ENCODE measurements at regions not wholly inside any gene's neighbourhood (a gene's known extent, or its start where the extent isn't known, plus 50 kb on each side); places are given as distances from the start of the nearest gene placed in this dataset.

DNA sequence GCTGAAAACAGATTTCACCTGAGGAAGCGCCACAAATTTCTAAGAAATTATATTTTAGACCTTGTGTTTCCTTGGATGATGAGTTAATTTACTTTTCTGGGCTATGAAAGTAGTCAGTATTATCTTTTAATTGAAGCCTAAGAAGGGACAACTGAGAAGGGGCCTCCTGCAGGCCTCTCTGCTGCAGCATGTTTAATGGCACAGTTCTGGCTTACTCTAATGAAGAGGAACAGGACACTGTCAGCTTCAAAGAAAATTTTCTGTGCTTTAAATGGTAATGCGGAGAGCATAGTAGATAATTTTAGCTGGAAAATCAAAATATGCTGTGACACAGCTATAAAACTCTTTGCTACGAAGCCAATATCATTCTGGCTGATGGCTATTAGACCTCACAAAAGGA, 167.4 kb downstream of the HDGFL1 start:
- H3K9me3 ChIP-seq (ENCODE audit: control insufficient read depth, insufficient read depth, low read length), result no peaks in the 10 kb centered on the region
- H3K4me2 ChIP-seq (ENCODE audit: low read length), result no peak overlapping the region
- H3K4me3 ChIP-seq (ENCODE audit: low read length), result no peak overlapping the region
- H3F3A ChIP-seq (ENCODE audit: control insufficient read depth, insufficient read depth), result no peaks in the 10 kb centered on the region
- H3K27me3 ChIP-seq (ENCODE audit: control insufficient read depth, low read length), result no peaks in the 10 kb centered on the region
- H3K4me1 ChIP-seq (ENCODE audit: control insufficient read depth, low read length), result no peaks in the 10 kb centered on the region
- H3K79me2 ChIP-seq (ENCODE audit: control insufficient read depth, low read length), result no peaks in the 10 kb centered on the region
- no peak overlapping the region for H3K27ac ChIP-seq (ENCODE audit: low read depth, low read length)
- H3K9me2 ChIP-seq (replicated peaks; ENCODE audit: control insufficient read depth, low read length), result no peaks in the 10 kb centered on the region
- no peaks in the 10 kb centered on the region for H4K20me1 ChIP-seq (ENCODE audit: control insufficient read depth, insufficient read depth, low read depth, low read length)
- TF ChIP-seq, protein P1, sequence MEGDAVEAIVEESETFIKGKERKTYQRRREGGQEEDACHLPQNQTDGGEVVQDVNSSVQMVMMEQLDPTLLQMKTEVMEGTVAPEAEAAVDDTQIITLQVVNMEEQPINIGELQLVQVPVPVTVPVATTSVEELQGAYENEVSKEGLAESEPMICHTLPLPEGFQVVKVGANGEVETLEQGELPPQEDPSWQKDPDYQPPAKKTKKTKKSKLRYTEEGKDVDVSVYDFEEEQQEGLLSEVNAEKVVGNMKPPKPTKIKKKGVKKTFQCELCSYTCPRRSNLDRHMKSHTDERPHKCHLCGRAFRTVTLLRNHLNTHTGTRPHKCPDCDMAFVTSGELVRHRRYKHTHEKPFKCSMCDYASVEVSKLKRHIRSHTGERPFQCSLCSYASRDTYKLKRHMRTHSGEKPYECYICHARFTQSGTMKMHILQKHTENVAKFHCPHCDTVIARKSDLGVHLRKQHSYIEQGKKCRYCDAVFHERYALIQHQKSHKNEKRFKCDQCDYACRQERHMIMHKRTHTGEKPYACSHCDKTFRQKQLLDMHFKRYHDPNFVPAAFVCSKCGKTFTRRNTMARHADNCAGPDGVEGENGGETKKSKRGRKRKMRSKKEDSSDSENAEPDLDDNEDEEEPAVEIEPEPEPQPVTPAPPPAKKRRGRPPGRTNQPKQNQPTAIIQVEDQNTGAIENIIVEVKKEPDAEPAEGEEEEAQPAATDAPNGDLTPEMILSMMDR (IDR thresholded peaks at IDR 0.05; ENCODE audit: low read depth, low read length, poor library complexity, severe bottlenecking), result no peak
- no peak for TF ChIP-seq EZH2phosphoT487 (IDR thresholded peaks at IDR 0.05; ENCODE audit: borderline replicate concordance, low read length)
- H3K36me3 ChIP-seq (ENCODE audit: control insufficient read depth, low read length), result no peaks in the 10 kb centered on the region

DNA sequence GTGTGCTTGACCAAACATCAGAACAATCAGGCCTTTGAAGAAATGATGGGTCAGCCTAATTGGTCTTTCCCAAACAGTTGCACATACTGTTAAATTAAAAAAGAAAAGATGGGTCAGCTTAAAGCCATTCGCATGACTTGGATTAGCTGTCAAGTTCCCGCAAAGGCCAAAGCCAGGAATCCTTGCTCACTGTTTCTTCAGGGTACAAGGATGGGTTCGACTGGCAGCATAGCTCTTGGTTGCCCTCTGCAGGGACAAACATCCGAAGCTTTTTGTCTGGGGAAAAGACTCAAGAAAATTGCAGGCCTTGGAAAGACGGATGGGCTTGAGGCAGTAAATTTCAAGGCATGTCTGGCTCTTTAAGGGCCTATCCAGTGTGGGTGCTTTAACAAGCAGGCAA, 168.0 kb downstream of the HDGFL1 start:
- Histone ChIP-seq H3K4me3 (ENCODE audit: low read length) (no peak overlapping the region), H3K9me2 (replicated peaks; ENCODE audit: control insufficient read depth, low read length) (no peaks in the 10 kb centered on the region), H3K27ac (ENCODE audit: low read depth, low read length) (no peak overlapping the region), H3K36me3 (ENCODE audit: control insufficient read depth, low read length) (no peaks in the 10 kb centered on the region), H3F3A (ENCODE audit: control insufficient read depth, insufficient read depth) (no peaks in the 10 kb centered on the region), H3K4me2 (ENCODE audit: low read length) (no peak overlapping the region), H4K20me1 (ENCODE audit: control insufficient read depth, insufficient read depth, low read depth, low read length) (no peaks in the 10 kb centered on the region), H3K27me3 (ENCODE audit: control insufficient read depth, low read length) (no peaks in the 10 kb centered on the region), H3K4me1 (ENCODE audit: control insufficient read depth, low read length) (no peaks in the 10 kb centered on the region), H3K9me3 (ENCODE audit: control insufficient read depth, insufficient read depth, low read length) (no peaks in the 10 kb centered on the region), H3K79me2 (ENCODE audit: control insufficient read depth, low read length) (no peaks in the 10 kb centered on the region)
- TF ChIP-seq, protein P1 (IDR thresholded peaks at IDR 0.05; ENCODE audit: low read depth, low read length, poor library complexity, severe bottlenecking), result peak; percentile 14
- TF ChIP-seq EZH2phosphoT487 (IDR thresholded peaks at IDR 0.05; ENCODE audit: borderline replicate concordance, low read length), result no peak

DNA sequence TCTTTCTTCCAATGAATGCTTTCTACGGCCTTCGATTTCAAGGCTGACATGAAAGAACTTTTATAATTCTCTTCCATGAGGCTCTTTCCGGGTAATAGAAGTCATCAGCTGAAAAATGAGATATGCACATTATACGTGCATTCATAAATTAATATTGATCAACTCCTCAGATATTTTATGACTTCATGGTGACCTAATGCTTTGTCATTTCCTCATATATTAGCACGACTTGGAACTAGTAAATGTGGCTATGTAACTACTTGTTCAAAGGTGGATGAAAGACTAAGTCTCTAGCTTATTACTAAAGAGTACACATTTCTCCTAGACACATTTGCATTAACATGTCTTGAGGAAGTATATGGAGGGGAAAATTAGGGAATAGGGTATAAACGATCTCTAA, 168.8 kb downstream of the HDGFL1 start:
- Histone ChIP-seq H3K36me3 (ENCODE audit: control insufficient read depth, low read length) (no peaks in the 10 kb centered on the region), H4K20me1 (ENCODE audit: control insufficient read depth, insufficient read depth, low read depth, low read length) (no peaks in the 10 kb centered on the region), H3K9me3 (ENCODE audit: control insufficient read depth, insufficient read depth, low read length) (no peaks in the 10 kb centered on the region), H3K4me1 (ENCODE audit: control insufficient read depth, low read length) (no peaks in the 10 kb centered on the region), H3K27ac (ENCODE audit: low read depth, low read length) (no peak overlapping the region), H3K27me3 (ENCODE audit: control insufficient read depth, low read length) (no peaks in the 10 kb centered on the region), H3K4me3 (ENCODE audit: low read length) (no peak overlapping the region), H3K9me2 (replicated peaks; ENCODE audit: control insufficient read depth, low read length) (no peaks in the 10 kb centered on the region), H3F3A (ENCODE audit: control insufficient read depth, insufficient read depth) (no peaks in the 10 kb centered on the region), H3K79me2 (ENCODE audit: control insufficient read depth, low read length) (no peaks in the 10 kb centered on the region), H3K4me2 (ENCODE audit: low read length) (no peak overlapping the region)
- TF ChIP-seq, protein P1 (IDR thresholded peaks at IDR 0.05; ENCODE audit: low read depth, low read length, poor library complexity, severe bottlenecking), result no peak
- no peak for TF ChIP-seq EZH2phosphoT487 (IDR thresholded peaks at IDR 0.05; ENCODE audit: borderline replicate concordance, low read length)

DNA sequence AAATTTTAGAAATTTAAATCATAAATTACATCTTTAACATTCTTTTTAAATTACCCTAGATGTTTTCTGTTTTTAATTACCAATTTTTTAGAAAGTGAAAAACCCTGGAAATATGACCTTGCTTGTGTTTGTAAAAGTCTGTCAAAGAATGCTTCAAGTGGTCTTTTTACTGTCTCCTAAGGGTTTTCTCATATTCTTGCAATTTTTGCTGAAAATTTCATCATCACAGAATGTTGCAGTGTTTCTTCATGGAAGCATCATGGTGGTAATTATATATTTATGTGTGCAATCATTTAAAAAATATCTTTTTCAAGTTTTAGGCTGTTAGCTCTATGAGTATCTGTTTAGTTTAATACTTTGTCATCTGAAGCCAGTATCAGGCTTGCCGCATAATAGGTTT, 178.2 kb downstream of the HDGFL1 start:
- Histone ChIP-seq H3K4me1 (ENCODE audit: control insufficient read depth, low read length) (no peaks in the 10 kb centered on the region), H3K27me3 (ENCODE audit: control insufficient read depth, low read length) (no peaks in the 10 kb centered on the region), H3K4me3 (ENCODE audit: low read length) (no peak overlapping the region), H3K36me3 (ENCODE audit: control insufficient read depth, low read length) (no peaks in the 10 kb centered on the region), H3K9me3 (ENCODE audit: control insufficient read depth, insufficient read depth, low read length) (no peaks in the 10 kb centered on the region), H3K4me2 (ENCODE audit: low read length) (no peak overlapping the region), H4K20me1 (ENCODE audit: control insufficient read depth, insufficient read depth, low read depth, low read length) (no peaks in the 10 kb centered on the region), H3K27ac (ENCODE audit: low read depth, low read length) (no peak overlapping the region), H3K9me2 (replicated peaks; ENCODE audit: control insufficient read depth, low read length) (no peaks in the 10 kb centered on the region), H3F3A (ENCODE audit: control insufficient read depth, insufficient read depth) (no peaks in the 10 kb centered on the region), H3K79me2 (ENCODE audit: control insufficient read depth, low read length) (no peaks in the 10 kb centered on the region)
- TF ChIP-seq EZH2phosphoT487 (IDR thresholded peaks at IDR 0.05; ENCODE audit: borderline replicate concordance, low read length), result no peak
- TF ChIP-seq, protein P1 (IDR thresholded peaks at IDR 0.05; ENCODE audit: low read depth, low read length, poor library complexity, severe bottlenecking), result no peak

All from DOHH2 (cell line).